Left renal pelvis (tissue), 4 donors: ENCODE measurements at regions not wholly inside any gene's neighbourhood (a gene's known extent, or its start where the extent isn't known, plus 50 kb on each side); places are given as distances from the start of the nearest gene placed in this dataset.

ENCODE experiments used
- DNase-seq, 4 donors: peaks; one replicate each; pipeline ENCODE4 v3.0.0-alpha.2; 2013; ENCODE audit warnings: low read depth in 4 of 4, low spot score in 3 of 4

- DNase-seq: no peak
Measured at GRCh38 chr1:37404711-37405110, 69.7 kb upstream of the ZC3H12A start.

- no peak for DNase-seq
Measured at GRCh38 chr1:37410105-37410504, 64.3 kb upstream of the ZC3H12A start.

DNA sequence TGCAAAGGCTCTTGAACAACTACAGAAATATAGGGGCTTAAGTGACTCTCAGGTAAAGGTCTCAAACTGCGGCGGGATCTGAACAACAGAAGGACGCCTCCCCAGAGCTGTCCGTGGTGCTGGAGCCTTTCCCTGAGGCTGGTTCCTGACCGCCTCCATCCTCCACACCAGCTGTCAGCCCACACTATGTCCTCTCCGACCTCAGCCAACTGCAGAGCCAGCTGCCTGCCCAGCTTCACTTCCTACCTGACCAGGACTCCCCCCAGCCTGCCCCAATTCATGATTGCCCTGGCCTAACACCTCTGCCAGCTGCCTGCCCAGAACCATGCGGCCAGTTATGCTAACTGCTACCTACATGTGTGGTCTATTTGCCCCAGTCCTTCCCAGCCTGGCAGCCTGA lies 63.6 kb upstream of the ZC3H12A start:
- peak in 3 of 4 donors; percentile 18 to 35 (median 22) for DNase-seq

DNA sequence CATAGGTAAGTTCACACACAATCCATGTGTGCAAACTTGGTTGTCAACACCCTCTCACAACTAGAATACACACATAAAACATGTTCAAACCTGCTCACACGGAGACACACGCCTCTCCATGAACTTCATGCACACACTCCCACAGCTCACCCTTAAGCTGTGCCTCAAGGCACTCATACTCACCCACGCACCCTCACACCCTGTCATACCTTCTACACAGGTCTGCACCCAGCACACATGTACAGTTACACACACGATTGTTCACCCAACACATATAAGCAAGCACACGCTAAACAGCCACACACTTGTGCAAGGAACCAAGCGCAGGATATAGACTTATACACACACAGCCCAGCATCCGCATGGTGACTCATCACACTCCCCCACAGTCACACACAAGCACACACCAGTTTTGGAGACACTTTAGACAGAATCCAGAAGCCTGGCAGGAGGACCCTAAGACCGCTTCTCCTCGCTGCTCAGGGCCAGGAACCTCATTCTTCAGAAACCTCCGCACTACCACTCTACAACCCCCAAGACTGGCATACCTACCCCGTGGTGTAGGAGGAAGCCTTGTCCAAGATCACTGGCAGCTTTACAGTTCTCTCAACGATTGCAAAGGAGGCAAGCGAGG lies 58.7 kb upstream of the ZC3H12A start:
- DNase-seq: no peak

DNA sequence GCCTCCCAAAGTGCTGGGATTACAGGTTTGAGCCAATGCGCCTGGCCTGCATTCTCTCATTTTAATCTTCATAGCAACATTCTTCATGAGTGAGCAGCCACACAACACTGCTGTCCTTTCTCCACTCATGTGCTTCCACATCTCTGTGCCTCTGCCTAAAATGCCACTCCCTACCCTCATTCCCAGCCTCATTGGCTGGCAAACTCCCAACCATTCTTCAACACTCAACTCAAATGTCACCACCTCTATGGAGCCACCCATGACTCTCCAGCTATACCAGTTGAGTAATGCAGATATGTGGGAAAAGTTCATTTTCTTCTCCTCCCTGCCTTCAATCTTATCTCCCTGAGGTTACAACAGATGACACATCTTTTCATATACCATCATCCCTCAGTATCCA lies 53.9 kb upstream of the ZC3H12A start:
- DNase-seq: no peak

- DNase-seq: no peak
Measured at GRCh38 chr1:37423810-37424209, 50.6 kb upstream of the ZC3H12A start.

DNA sequence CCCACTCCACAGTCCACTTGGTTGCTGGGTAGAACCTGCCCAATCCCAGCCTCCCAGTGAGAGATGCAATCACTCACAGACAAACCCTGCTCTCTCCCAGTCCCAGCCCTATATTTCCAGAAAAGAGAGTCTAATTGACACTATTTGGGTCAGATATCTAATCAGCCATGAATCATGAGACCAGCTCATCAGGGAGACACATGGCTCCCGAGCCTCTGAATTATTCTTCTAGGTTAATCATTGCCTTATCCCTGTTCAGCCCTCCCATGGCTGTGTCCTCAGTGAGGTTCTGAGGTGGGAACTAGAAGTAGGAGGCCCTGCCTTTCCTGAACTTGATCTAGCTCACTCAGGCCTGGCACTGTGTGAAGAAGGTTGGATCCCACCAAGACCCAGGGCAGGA lies 49.9 kb upstream of the ZC3H12A start:
- no peak for DNase-seq
